Lung (tissue), 11 donors: ENCODE measurements at regions not wholly inside any gene's neighbourhood (a gene's known extent, or its start where the extent isn't known, plus 50 kb on each side); places are given as distances from the start of the nearest gene placed in this dataset.

ENCODE experiments used
- ATAC-seq: fragments of 200-7000 bp; cut with Tn5 transposase; one replicate; pipeline ENCODE4 v1.9.1; 2020; ENCODE audit warnings: moderate number of reproducible peaks; ENCODE audit not compliant: insufficient read depth, low FRiP score
- DNase-seq, 3 donors: peaks; one replicate each; pipeline ENCODE4 v3.0.0-alpha.2; 2013 to 2017
- H3K27ac ChIP-seq, 2 donors: one replicate each; pipeline ENCODE4 v1.5.1; 2013; ENCODE audit warnings: mild to moderate bottlenecking in 2 of 2, moderate library complexity in 2 of 2, control low read depth in 1 of 2, inconsistent platforms in 1 of 2, low read depth in 1 of 2, low read length in 1 of 2
- H3K27me3 ChIP-seq, 3 donors: one replicate each; pipeline ENCODE4 v1.5.1; 2013; ENCODE audit warnings: low read length in 2 of 3; ENCODE audit not compliant: control insufficient read depth in 3 of 3, insufficient read depth in 3 of 3
- H3K36me3 ChIP-seq, 4 donors: one replicate each; pipeline ENCODE4 v1.5.1; 2013; ENCODE audit warnings: low read length in 4 of 4, mild to moderate bottlenecking in 1 of 4, moderate library complexity in 1 of 4; ENCODE audit not compliant: control insufficient read depth in 4 of 4, insufficient read depth in 4 of 4
- H3K4me1 ChIP-seq, 5 donors: one replicate each; pipeline ENCODE4 v1.5.1; 2013; ENCODE audit warnings: low read length in 5 of 5, mild to moderate bottlenecking in 2 of 5, moderate library complexity in 1 of 5; ENCODE audit not compliant: control insufficient read depth in 5 of 5, insufficient read depth in 5 of 5
- H3K4me3 ChIP-seq: one replicate; pipeline ENCODE4 v1.5.1; 2013; ENCODE audit warnings: mild to moderate bottlenecking, control low read depth, moderate library complexity
- H3K9ac ChIP-seq, 2 donors: one replicate each; pipeline ENCODE4 v1.5.1; 2013; ENCODE audit warnings: low read length in 2 of 2, control low read depth in 1 of 2; ENCODE audit not compliant: insufficient read depth in 1 of 2
- H3K9me3 ChIP-seq, 4 donors: one replicate each; pipeline ENCODE4 v1.5.1; 2013; ENCODE audit warnings: low read length in 3 of 4, mild to moderate bottlenecking in 1 of 4, moderate library complexity in 1 of 4; ENCODE audit not compliant: control insufficient read depth in 4 of 4, insufficient read depth in 3 of 4
- CTCF ChIP-seq: IDR thresholded peaks from 2 replicates; pipeline ENCODE4 v1.5.1; 2012; ENCODE audit warnings: mild to moderate bottlenecking; ENCODE audit errors: control extremely low read depth, extremely low read depth
- WGBS, 2 donors: extraction: QIAGEN DNeasy Blood & Tissue Kit; methylation state at CpG; one replicate each; pipeline ENCODE4 v1.1.7; 2013; 5-methylcytosine and 5-hydroxymethylcytosine counted together
- donor health status: control.
- donor health status: control.
- donor health status: Bipolar disorder and iron deficiency.
- donor health status: healthy.
- donor health status: DM: yes; HTN: yes; CAD: no.

- ATAC-seq (no peak), DNase-seq (no peak)
- no peak for TF ChIP-seq CTCF
- Histone ChIP-seq H3K9me3 (no peaks in the 10 kb centered on the region), H3K27ac (no peak overlapping the region), H3K4me3 (no peak overlapping the region), H3K36me3 (no peaks in the 10 kb centered on the region), H3K27me3 (no peaks in the 10 kb centered on the region), H3K9ac (no peak overlapping the region), H3K4me1 (no peaks in the 10 kb centered on the region)
- 50 to 79% methylated on average over 1 of the region's 1 CpG for WGBS, 2 donors
Observed at GRCh38 chr6:95325916-95326315, 251.4 kb upstream of the MANEA start.

- Histone ChIP-seq H3K27me3 (no peaks in the 10 kb centered on the region), H3K4me3 (no peak overlapping the region), H3K36me3 (no peaks in the 10 kb centered on the region), H3K4me1 (no peaks in the 10 kb centered on the region), H3K9me3 (no peaks in the 10 kb centered on the region), H3K27ac (no peak overlapping the region), H3K9ac (no peak overlapping the region)
- DNase-seq: no peak
- ATAC-seq: no peak
- WGBS, 2 donors: 69 to 85% methylated on average over 2 of the region's 2 CpGs
- no peak for TF ChIP-seq CTCF
Observed at GRCh38 chr6:95328231-95328630, 249.1 kb upstream of the MANEA start.

GRCh38 chr6:95352064-95352795 lies 225.1 kb upstream of the MANEA start:
- ATAC-seq (no peak), DNase-seq (peak in 2 of 3 donors; percentile 3 to 8)
- Histone ChIP-seq H3K4me1 (no peaks in the 10 kb centered on the region), H3K27me3 (no peaks in the 10 kb centered on the region), H3K36me3 (no peaks in the 10 kb centered on the region), H3K9ac (no peak overlapping the region), H3K27ac (no peak overlapping the region), H3K9me3 (no peaks in the 10 kb centered on the region), H3K4me3 (no peak overlapping the region)
- TF ChIP-seq CTCF: no peak
- 67 to 68% methylated on average over 3 of the region's 3 CpGs for WGBS, 2 donors

GRCh38 chr6:95354551-95354950 lies 222.8 kb upstream of the MANEA start:
- H3K9ac ChIP-seq: no peak overlapping the region
- DNase-seq: no peak
- WGBS, 2 donors: 92% methylated on average over 10 of the region's 10 CpGs
- H3K27ac ChIP-seq: no peak overlapping the region
- no peak for ATAC-seq
- TF ChIP-seq CTCF: no peak
- H3K27me3 ChIP-seq: no peaks in the 10 kb centered on the region
- H3K36me3 ChIP-seq: no peaks in the 10 kb centered on the region
- no peak overlapping the region for H3K4me3 ChIP-seq
- H3K4me1 ChIP-seq: no peaks in the 10 kb centered on the region
- H3K9me3 ChIP-seq: no peaks in the 10 kb centered on the region
